ENCODE measurements at regions not wholly inside any gene's neighbourhood (a gene's known extent, or its start where the extent isn't known, plus 50 kb on each side); places are given as distances from the start of the nearest gene placed in this dataset.

- TF ChIP-seq, protein P1, sequence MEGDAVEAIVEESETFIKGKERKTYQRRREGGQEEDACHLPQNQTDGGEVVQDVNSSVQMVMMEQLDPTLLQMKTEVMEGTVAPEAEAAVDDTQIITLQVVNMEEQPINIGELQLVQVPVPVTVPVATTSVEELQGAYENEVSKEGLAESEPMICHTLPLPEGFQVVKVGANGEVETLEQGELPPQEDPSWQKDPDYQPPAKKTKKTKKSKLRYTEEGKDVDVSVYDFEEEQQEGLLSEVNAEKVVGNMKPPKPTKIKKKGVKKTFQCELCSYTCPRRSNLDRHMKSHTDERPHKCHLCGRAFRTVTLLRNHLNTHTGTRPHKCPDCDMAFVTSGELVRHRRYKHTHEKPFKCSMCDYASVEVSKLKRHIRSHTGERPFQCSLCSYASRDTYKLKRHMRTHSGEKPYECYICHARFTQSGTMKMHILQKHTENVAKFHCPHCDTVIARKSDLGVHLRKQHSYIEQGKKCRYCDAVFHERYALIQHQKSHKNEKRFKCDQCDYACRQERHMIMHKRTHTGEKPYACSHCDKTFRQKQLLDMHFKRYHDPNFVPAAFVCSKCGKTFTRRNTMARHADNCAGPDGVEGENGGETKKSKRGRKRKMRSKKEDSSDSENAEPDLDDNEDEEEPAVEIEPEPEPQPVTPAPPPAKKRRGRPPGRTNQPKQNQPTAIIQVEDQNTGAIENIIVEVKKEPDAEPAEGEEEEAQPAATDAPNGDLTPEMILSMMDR (IDR thresholded peaks at IDR 0.05): no peak
- TF ChIP-seq POLR2A (IDR thresholded peaks at IDR 0.05): no peak
These were observed 274.3 kb downstream of the RPL10L start for GRCh38 chr14:46377305-46377704.
